Lower leg skin (tissue), 4 donors: ENCODE measurements at regions not wholly inside any gene's neighbourhood (a gene's known extent, or its start where the extent isn't known, plus 50 kb on each side); places are given as distances from the start of the nearest gene placed in this dataset.

Experiments
- DNase-seq, 2 donors: peaks; one replicate each; pipeline ENCODE4 v3.0.0-alpha.2; 2019; ENCODE audit warnings: low spot score in 2 of 2
- H3K4me3 ChIP-seq: fragments of 200-600 bp; sonication (generic); 2 replicates; pipeline ENCODE4 v1.5.1; 2017; ENCODE audit warnings: mild to moderate bottlenecking, low read depth; ENCODE audit not compliant: poor library complexity, severe bottlenecking
- POLR2A ChIP-seq, 2 donors: fragments of 450-650 bp; IDR thresholded peaks; one replicate each; pipeline ENCODE4 v1.6.1; 2016 to 2017; ENCODE audit warnings: antibody characterized with exemption in 2 of 2, mild to moderate bottlenecking in 1 of 2, moderate library complexity in 1 of 2
- WGBS, 2 donors: methylation state at CpG; one replicate each; pipeline ENCODE4 v1.1.5; 2018; 5-methylcytosine and 5-hydroxymethylcytosine counted together
- intact Hi-C: fragments of 100-400 bp; cut with DNase I; formaldehyde crosslinking; loops from one replicate; pipeline ENCODE4 v1.15.0; 2023; ENCODE audit warnings: low total_unique reads
- TF ChIP-seq, protein P1 (sequence below), 3 donors: fragments of 450-650 bp; IDR thresholded peaks; one replicate each; pipeline ENCODE4 v1.5.1; 2016; ENCODE audit warnings: antibody characterized with exemption in 3 of 3, mild to moderate bottlenecking in 3 of 3, moderate library complexity in 2 of 3

DNA sequence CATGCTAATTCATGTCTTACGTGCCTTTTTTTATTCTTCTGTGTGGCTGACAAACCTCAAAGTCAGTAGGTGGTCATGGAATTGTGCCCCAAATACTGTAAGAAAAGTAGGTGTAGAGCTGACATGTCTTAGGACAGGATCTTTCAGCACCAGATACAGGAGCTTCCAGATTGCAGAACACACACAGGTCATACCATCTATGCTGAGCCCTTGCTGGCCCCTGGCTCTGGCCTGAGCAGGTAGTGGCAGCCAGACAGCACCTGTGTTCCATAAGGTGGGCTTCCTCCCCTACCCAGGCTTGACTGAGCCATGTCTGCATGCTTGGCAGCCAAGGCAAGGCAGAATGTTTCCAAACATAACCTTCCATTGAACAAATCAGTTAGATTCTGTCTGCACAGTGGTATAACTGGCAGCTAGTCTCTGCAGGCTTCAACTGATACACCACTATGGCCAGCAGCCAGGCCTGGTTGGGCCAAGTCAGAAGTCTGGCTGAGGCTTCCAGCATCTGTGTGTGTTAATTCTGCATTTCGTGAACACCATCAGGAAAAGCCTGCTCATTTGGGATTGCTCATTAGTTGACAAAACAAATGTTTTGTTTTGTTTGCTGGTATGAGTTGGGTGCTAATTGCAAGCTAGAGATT is 366.5 kb downstream of the FOXA2 start:
- DNase-seq = peak in 1 of 2 donors; percentile 21
- intact Hi-C loops = no loop called here
- 27 to 35% methylated on average over 2 of the region's 2 CpGs for WGBS, 2 donors
- no peak for TF ChIP-seq POLR2A (IDR thresholded peaks at IDR 0.05)
- TF ChIP-seq, protein P1, sequence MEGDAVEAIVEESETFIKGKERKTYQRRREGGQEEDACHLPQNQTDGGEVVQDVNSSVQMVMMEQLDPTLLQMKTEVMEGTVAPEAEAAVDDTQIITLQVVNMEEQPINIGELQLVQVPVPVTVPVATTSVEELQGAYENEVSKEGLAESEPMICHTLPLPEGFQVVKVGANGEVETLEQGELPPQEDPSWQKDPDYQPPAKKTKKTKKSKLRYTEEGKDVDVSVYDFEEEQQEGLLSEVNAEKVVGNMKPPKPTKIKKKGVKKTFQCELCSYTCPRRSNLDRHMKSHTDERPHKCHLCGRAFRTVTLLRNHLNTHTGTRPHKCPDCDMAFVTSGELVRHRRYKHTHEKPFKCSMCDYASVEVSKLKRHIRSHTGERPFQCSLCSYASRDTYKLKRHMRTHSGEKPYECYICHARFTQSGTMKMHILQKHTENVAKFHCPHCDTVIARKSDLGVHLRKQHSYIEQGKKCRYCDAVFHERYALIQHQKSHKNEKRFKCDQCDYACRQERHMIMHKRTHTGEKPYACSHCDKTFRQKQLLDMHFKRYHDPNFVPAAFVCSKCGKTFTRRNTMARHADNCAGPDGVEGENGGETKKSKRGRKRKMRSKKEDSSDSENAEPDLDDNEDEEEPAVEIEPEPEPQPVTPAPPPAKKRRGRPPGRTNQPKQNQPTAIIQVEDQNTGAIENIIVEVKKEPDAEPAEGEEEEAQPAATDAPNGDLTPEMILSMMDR (IDR thresholded peaks at IDR 0.05) = no peak
- H3K4me3 ChIP-seq = no peak overlapping the region

DNA sequence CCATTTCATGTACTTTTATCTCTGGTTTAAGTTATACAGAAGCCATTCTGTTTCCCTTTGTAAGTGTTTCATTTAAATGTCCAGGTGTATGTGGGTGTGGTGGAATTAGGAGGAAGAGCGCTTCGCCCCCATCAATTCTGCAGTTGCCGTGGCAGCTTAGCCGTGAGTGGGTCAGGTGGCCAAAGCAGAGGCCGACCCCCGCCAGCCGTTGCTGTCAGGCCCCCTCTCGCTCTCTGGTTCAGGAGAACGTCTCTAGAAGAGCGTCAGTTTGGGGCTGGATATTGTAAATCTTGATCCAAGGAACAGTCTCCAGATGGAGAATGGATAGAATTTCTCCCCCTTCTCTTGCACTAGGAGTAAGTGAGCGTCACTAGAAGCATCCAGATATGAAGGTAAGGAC is 367.4 kb downstream of the FOXA2 start:
- no peak for TF ChIP-seq POLR2A (IDR thresholded peaks at IDR 0.05)
- TF ChIP-seq, protein P1 (IDR thresholded peaks at IDR 0.05) = no peak
- H3K4me3 ChIP-seq = no peak overlapping the region
- intact Hi-C loops = no loop called here
- no peak for DNase-seq
- 40% methylated on average over 11 of the region's 11 CpGs for WGBS, 2 donors

DNA sequence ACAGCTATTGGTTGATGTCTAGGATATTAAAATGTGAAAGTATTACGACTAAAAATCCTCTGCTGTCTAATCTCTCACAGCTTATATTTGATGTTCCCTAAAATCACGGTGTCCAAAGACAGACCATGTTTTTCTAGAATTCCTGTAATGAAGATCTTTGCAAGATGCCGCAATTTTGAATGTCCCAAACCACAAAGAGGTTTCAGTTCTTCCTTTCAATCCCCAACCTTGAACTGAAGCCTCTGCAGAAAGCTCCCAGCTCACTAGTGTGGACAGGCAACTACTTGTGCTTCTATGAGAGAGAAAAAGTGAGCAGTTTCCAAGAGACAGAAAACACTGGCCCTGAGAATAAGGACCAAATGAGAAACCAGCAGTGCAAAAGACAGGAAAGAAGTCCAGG is 370.1 kb downstream of the FOXA2 start:
- TF ChIP-seq POLR2A (IDR thresholded peaks at IDR 0.05) = no peak
- intact Hi-C loops = no loop called here
- no peak overlapping the region for H3K4me3 ChIP-seq
- DNase-seq = no peak
- WGBS, 2 donors = 63 to 70% methylated on average over 3 of the region's 3 CpGs

DNA sequence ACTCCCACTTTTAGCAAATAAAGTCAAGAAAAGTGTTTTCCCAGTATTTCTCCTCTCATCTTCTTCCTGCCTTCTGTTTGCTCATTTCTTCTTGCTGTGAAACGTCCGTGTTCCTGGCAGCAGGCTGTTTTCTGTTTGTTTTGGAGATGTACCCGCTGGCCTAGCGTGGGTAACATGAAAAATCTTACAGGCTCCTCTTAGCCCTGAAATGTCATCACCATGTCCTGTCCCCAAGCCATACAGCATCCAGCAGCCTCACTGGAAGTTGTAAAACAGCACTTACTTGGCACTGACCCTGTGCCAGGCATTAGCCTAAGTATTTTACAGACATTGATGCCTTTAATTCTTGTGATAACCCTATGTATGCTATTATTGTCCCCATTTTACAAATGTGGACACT is 371.1 kb downstream of the FOXA2 start:
- 43 to 49% methylated on average over 4 of the region's 4 CpGs for WGBS, 2 donors
- DNase-seq = no peak
- TF ChIP-seq, protein P1 (IDR thresholded peaks at IDR 0.05) = no peak
- TF ChIP-seq POLR2A (IDR thresholded peaks at IDR 0.05) = no peak
- no peak overlapping the region for H3K4me3 ChIP-seq
- intact Hi-C loops = no loop called here

DNA sequence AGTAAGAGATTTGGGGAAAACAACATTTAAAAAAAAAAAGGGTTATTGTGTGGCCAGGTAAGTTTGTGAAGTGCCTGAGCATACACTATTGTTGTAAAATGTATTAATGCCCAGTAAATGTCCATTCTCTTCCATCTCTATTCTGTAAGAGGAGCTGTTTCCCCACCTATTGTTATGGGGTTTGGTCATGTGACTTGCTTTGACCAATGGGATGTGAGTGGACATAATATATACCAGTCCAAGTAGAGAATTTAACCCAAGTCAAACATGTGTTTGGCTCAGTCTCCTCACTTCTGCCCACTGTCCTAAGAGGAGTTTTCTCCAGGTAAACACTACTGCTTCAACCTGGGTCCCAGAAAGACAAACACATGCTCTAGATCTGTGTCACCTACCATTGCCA is 377.1 kb downstream of the FOXA2 start:
- no peak for TF ChIP-seq POLR2A (IDR thresholded peaks at IDR 0.05)
- TF ChIP-seq, protein P1 (IDR thresholded peaks at IDR 0.05) = no peak
- intact Hi-C loops = no loop called here
- DNase-seq = no peak
- H3K4me3 ChIP-seq = no peak overlapping the region

DNA sequence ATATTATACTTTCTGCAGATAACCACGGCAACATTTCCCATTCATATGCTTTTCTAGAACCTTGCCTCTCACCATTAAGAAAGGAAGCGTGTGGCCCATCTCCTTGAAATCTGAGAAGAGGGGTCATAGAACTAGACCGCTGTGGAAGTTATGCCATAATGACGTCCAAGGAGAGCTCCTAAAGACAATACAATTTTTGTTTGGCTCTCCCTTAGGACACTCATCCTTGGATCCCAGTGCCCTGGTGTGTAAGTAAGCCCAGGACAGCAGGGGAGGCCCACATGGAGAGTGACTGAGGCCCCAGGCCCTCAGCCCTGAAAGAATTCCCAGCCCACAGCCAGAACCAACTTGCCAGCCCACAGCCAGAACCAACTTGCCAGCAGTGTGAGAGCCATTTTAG is 379.6 kb downstream of the FOXA2 start:
- no peak for DNase-seq
- TF ChIP-seq POLR2A (IDR thresholded peaks at IDR 0.05) = no peak
- TF ChIP-seq, protein P1 (IDR thresholded peaks at IDR 0.05) = no peak
- 82 to 89% methylated on average over 4 of the region's 4 CpGs for WGBS, 2 donors
- no peak overlapping the region for H3K4me3 ChIP-seq
- intact Hi-C loops = no loop called here
